Activated T-helper 2 cell treated with anti-CD3 and anti-CD28 coated beads, Interferon-gamma antibody, Interleukin-2, Interleukin-4, amounts not matched to agents 10 μg/mL and 5 μg/mL and 100 μg/mL, durations not matched to agents 14 hours and 24 hours and 36 hours (primary cell): ENCODE measurements at regions not wholly inside any gene's neighbourhood (a gene's known extent, or its start where the extent isn't known, plus 50 kb on each side); places are given as distances from the start of the nearest gene placed in this dataset.
"Not testable (repeated sequence)": the region's sequence is repeated elsewhere in the genome, so short reads cannot be mapped to it uniquely, and the experiment has no call there.

Source experiments
- DNase-seq: peaks from one replicate; pipeline ENCODE4 v3.0.0; 2021; ENCODE audit warnings: low spot score
- H3K27ac Mint-ChIP-seq: one replicate; pipeline ENCODE4 v1.8.0; 2021; ENCODE audit warnings: mixed read lengths
- H3K27me3 Mint-ChIP-seq: one replicate; pipeline ENCODE4 v1.8.0; 2021; ENCODE audit warnings: low read depth, mixed read lengths
- H3K36me3 Mint-ChIP-seq: one replicate; pipeline ENCODE4 v1.8.0; 2021; ENCODE audit warnings: low read depth, mixed read lengths
- H3K4me1 Mint-ChIP-seq: one replicate; pipeline ENCODE4 v1.8.0; 2021; ENCODE audit warnings: low read depth, mixed read lengths
- H3K4me3 Mint-ChIP-seq: one replicate; pipeline ENCODE4 v1.8.0; 2021; ENCODE audit warnings: low read depth, mild to moderate bottlenecking, moderate library complexity, mixed read lengths
- H3K9me3 Mint-ChIP-seq: one replicate; pipeline ENCODE4 v1.8.0; 2021; ENCODE audit warnings: mixed read lengths
- intact Hi-C: fragments of 100-400 bp; cut with micrococcal nuclease; formaldehyde crosslinking; loops from one replicate; pipeline ENCODE4 v1.15.1; 2023

DNA sequence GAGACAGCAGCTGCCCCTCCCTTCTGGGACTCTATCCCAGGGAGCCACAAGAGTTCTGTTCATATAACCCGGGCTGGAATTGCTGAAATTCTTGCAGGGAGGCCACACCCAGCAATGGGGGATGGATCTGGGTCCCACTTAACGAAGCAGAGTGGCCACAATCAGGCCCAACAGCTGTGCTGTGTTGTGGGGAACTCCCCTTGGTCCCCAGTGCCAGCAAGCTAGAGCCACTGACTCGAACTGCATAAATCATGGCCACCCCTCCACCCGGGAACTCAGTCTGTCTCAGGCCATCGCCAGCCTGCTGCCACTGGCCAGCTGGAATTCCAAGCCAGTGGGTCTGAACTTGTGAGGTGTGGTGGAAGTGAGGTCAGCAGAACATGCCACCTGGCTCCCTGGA lies 111.1 kb downstream of the KLF8 start:
- intact Hi-C loops = no loop called here
- H3K4me1 Mint-ChIP-seq = peaks cover 34% of the 10 kb centered on the region
- H3K27ac Mint-ChIP-seq = no peak overlapping the region
- H3K9me3 Mint-ChIP-seq = peaks cover 13% of the 10 kb centered on the region
- no peak overlapping the region for H3K4me3 Mint-ChIP-seq
- H3K27me3 Mint-ChIP-seq = no peaks in the 10 kb centered on the region
- peaks cover 12% of the 10 kb centered on the region for H3K36me3 Mint-ChIP-seq
- no peak for DNase-seq

DNA sequence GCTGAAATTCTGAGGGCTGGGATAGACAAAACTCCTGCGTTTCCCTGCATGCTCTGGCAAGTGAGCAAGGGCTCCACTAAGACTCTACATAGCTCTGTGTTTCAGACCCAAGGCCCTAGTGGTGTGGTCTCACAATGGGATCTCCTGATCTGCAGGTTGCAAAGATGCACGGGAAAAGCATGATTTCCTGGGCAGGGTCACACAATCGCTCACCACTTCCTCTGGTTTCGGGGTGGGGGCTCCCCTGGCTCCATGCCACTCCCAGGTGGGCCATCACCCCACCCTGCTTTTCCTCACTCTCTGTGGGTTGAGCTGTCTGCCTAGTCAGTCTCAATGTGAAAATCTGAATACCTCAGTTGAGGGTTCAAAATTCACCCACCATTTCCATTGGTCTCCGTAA lies 111.5 kb downstream of the KLF8 start:
- no peak overlapping the region for H3K4me3 Mint-ChIP-seq
- H3K27me3 Mint-ChIP-seq = no peaks in the 10 kb centered on the region
- H3K36me3 Mint-ChIP-seq = peaks cover 12% of the 10 kb centered on the region
- H3K9me3 Mint-ChIP-seq = peaks cover 13% of the 10 kb centered on the region
- no peak overlapping the region for H3K27ac Mint-ChIP-seq
- H3K4me1 Mint-ChIP-seq = peaks cover 34% of the 10 kb centered on the region
- no peak for DNase-seq
- intact Hi-C loops = no loop called here

DNA sequence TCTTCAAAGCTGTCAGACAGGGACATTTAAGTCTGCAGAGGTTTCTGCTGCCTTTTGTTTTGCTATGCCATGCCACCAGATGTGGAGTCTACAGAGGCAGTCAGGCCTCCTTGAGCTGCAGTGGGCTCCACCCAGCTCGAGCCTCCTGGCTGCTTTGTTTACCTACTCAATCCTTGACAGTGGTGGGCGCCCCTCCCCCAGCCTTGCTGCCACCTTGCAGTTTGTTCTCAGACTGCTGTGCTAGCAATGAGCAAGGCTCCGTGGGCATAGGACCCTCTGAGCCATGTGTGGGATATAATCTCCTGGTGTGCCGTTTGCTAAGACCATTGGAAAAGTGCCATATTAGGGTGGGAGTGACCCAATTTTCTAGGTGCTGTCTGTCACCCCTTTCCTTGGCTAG lies 126.0 kb downstream of the KLF8 start:
- H3K27ac Mint-ChIP-seq, H3K4me3 Mint-ChIP-seq, H3K27me3 Mint-ChIP-seq, DNase-seq, intact Hi-C loops: not testable (repeated sequence)
- Mint-ChIP-seq H3K36me3 (peaks cover 11% of the 10 kb centered on the region), H3K4me1 (peaks cover 14% of the 10 kb centered on the region), H3K9me3 (peaks cover 12% of the 10 kb centered on the region)

DNA sequence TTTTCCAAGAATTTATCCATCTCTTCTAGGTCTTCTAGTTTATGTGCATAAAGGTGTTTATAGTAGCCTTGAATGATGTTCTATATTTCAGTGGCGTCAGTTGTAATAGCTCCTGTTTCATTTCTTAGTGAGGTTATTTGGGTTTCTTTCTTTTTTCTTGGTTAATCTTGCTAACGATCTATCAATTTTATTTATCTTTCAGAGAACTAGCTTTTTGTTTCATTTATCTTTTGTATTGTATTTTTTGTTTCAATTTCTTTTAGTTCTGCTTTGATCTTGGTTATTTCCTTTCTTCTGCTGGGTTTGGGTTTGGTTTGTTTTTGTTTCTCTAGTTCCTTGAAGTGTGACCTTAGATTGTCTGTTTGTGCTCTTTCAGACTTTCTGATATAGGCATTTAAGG lies 133.0 kb downstream of the KLF8 start:
- Mint-ChIP-seq H3K4me1 (peaks cover 49% of the 10 kb centered on the region), H3K27ac (peak overlapping the region; percentile 66), H3K4me3 (peak overlapping the region; percentile 46), H3K36me3 (peaks cover 21% of the 10 kb centered on the region)
- H3K27me3 Mint-ChIP-seq, intact Hi-C loops, H3K9me3 Mint-ChIP-seq, DNase-seq: not testable (repeated sequence)

DNA sequence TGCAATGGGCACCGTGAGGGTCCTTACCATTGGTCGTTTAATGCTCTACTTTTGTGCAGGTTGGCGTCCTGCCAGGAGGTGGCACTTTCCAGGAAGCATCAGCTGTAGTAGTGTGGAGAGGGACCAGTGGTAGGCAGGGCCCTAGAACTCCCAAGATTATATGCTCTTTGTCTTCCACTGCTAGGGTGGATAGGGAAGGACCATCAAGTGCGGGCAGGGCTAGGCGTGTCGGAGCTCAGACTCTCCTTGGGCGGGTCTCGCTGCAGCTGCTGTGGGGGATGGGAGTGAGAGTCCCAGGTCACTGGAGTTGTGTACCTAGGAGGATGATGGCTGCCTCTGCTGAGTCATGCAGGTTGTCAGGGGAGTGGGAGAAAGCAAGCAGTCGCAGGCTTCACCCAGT lies 134.7 kb downstream of the KLF8 start:
- Mint-ChIP-seq H3K4me1 (peaks cover 44% of the 10 kb centered on the region), H3K4me3 (no peak overlapping the region), H3K36me3 (peaks cover 24% of the 10 kb centered on the region), H3K27me3 (no peaks in the 10 kb centered on the region), H3K9me3 (peaks cover 13% of the 10 kb centered on the region), H3K27ac (no peak overlapping the region)
- no peak for DNase-seq
- intact Hi-C loops = no loop called here

DNA sequence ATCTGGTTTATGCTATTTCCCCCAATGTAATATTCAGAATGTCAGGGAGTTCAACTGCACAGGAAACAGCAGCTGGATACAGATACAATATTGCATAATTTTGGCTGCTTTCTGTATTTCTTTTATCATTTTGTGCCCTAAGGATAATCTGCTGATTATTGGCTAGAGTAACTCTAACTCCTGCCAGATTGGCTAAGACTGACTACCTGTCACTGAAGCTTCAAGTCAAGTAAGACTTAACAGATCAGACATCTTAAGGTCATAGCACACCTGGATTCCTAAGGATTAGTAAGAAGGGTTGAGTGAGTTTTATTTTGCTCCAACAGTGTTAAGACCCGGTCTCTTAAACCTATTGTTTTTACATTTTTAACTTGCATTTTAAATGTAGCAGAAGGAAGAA lies 136.8 kb downstream of the KLF8 start:
- Mint-ChIP-seq H3K36me3 (peaks cover 16% of the 10 kb centered on the region), H3K27me3 (no peaks in the 10 kb centered on the region), H3K27ac (peak overlapping the region; percentile 9), H3K9me3 (peaks cover 6% of the 10 kb centered on the region), H3K4me1 (peaks cover 39% of the 10 kb centered on the region), H3K4me3 (peak overlapping the region; percentile 8)
- intact Hi-C loops = loop anchor here (1.0 kb wide), 2 partner anchors 13 to 195 kb away; no protein-coding TSS in a partner anchor
- DNase-seq = no peak

DNA sequence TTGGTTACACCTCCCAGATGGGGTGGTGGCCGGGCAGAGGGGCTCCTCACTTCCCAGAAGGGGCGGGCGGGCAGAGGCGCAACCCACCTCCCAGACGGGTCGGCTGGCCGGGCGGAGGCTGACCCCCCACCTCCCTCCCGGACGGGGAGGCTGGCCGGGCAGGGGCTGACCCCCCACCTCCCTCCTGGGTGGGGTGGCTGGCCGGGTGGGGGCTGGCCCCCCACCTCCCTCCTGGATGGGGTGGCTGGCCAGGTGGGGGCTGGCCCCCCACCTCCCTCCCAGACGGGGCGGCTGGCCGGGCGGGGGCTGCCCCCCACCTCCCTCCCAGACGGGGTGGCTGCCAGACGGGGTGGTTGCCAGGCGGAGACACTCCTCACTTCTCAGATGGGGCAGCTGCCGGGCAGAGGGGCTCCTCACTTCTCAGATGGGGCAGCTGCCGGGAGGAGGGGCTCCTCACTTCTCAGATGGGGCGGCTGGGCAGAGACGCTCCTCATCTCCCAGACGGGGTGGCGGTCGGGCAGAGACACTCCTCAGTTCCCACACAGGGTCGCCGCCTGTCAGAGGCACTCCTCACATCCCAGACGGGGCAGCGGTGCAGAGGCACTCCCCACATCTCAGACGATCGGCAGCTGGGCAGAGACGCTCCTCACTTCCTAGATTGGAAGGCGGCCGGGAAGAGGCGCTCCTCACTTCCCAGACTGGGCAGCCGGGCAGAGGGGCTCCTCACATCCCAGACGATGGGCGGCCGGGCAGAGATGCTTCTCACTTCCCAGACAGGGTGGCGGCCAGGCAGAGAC lies 148.0 kb downstream of the KLF8 start:
- H3K27me3 Mint-ChIP-seq, H3K27ac Mint-ChIP-seq, H3K4me3 Mint-ChIP-seq, DNase-seq, H3K9me3 Mint-ChIP-seq: not testable (repeated sequence)
- H3K36me3 Mint-ChIP-seq = peaks cover 16% of the 10 kb centered on the region
- intact Hi-C loops = loop anchor here (5.0 kb wide), 2 partner anchors 182 to 347 kb away; partner anchors contain the start of genes NBDY and UBQLN2
- peaks cover 22% of the 10 kb centered on the region for H3K4me1 Mint-ChIP-seq

DNA sequence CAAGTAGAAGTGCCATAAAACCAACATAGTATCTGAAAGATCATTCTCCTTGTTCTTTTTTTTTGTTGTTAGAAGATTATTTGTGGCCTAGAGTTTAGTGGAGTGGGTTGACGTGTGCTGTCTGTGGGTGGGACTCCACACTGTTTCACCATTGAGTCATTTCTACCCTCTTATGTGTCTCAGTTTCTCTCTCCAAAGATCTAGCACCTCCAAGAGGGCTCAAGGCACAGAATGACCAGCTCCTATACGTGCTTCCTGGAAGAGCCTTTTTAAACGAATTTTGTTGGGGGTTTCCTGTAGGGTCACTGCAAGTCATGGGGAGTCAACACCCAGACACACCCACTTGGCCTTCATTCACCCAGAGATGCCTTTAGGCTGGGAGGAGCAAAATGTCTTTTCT lies 150.1 kb downstream of the KLF8 start:
- Mint-ChIP-seq H3K4me1 (peaks cover 32% of the 10 kb centered on the region), H3K27ac (peak overlapping the region; percentile 85), H3K4me3 (no peak overlapping the region), H3K27me3 (no peaks in the 10 kb centered on the region), H3K9me3 (no peaks in the 10 kb centered on the region), H3K36me3 (peaks cover 24% of the 10 kb centered on the region)
- intact Hi-C loops = loop anchor here (1.0 to 5.0 kb wide), 3 partner anchors 14 to 345 kb away; partner anchors contain the start of genes NBDY and UBQLN2
- DNase-seq = no peak

DNA sequence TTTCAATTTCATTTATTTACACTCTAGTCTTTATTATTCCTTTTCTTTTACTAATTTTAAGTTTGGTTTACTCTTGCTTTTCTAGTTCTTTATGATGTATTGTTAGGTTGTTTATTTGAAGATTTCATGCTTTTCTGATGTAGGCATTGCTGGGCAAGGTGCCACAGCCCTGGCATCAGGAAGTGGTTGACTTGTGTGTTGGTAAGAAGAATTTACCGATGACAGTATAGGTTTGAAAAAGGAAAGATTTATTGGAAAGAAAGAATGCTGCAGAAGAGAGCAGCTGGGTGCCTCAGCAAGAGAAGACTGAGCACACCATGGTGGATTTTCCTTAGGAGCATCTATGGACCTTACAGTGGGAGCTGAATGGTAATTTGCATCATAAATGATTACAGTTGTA lies 153.2 kb downstream of the KLF8 start:
- Mint-ChIP-seq H3K27ac (peak overlapping the region; percentile 83), H3K4me3 (peak overlapping the region; percentile 15), H3K9me3 (no peaks in the 10 kb centered on the region), H3K27me3 (no peaks in the 10 kb centered on the region), H3K36me3 (peaks cover 24% of the 10 kb centered on the region), H3K4me1 (peaks cover 34% of the 10 kb centered on the region)
- intact Hi-C loops = no loop called here
- DNase-seq = no peak

DNA sequence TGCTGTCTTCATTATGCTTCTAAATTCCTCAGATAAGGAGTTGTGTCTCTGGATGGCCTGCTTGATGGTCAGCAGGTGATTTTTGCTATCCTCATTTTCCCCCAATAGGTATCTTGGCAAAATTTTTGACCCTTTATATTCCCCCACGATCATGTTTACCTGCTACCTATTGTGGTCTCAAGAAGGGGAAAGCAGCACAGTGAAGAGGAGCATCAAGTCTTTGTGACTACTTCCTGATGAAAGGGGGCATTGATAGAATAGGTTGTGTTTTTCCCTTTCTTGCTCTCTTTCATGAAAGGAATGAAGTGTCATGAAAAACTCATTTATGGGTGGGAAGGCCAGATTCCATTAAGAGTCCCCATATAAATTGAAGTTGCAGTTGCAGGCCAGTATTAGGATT lies 153.8 kb downstream of the KLF8 start:
- no peak overlapping the region for H3K27ac Mint-ChIP-seq
- no peak for DNase-seq

DNA sequence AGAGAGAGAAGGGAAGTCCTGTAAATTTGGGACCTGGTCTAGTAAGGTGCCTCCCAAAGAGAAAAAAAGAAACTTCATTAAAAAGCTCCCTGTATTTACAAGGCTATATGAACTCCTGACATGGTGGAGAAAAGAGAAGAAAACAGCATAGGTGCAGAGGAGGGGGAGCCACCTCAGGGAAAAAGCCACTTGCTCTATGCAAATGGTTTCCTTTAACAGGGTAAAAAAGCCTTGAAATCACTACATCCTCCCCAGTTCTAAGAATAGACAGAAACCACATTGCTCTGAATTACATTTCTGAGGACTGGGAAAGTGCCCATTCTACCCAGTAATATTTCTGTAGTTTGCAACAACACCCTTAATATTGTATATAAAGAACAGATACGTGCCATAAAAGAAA lies 165.5 kb downstream of the KLF8 start:
- H3K36me3 Mint-ChIP-seq = peaks cover 5% of the 10 kb centered on the region
- peaks cover 20% of the 10 kb centered on the region for H3K4me1 Mint-ChIP-seq
- H3K27ac Mint-ChIP-seq = peak overlapping the region; percentile 72
- intact Hi-C loops = no loop called here
- DNase-seq = peak; percentile 10
- no peaks in the 10 kb centered on the region for H3K9me3 Mint-ChIP-seq
- no peaks in the 10 kb centered on the region for H3K27me3 Mint-ChIP-seq
- peak overlapping the region; percentile 26 for H3K4me3 Mint-ChIP-seq

More for the DNA sequence above, 153.8 kb downstream of the KLF8 start:
- Mint-ChIP-seq H3K36me3 (peaks cover 24% of the 10 kb centered on the region), H3K27me3 (no peaks in the 10 kb centered on the region), H3K9me3 (no peaks in the 10 kb centered on the region), H3K4me1 (peaks cover 34% of the 10 kb centered on the region), H3K4me3 (peak overlapping the region; percentile 42)
- intact Hi-C loops = no loop called here

DNA sequence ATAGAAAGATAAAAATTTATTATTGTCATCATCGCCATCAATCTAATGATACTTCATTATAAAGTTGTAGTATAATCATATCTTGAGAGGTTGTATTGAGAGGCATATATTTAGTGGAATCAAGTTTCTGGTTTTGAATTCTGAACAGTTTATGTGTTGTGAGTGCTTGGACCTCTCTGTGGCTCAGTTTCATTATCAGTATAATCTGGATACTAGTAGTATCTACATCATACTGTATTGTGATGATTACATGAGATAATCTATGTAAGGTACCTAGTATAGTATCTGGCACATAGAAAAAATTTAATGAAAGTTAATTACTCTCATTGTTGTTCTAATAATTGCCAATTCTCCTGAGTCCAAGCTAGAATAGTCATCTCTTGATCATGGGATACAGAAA lies 161.2 kb upstream of the UBQLN2 start:
- H3K27me3 Mint-ChIP-seq = no peaks in the 10 kb centered on the region
- peaks cover 15% of the 10 kb centered on the region for H3K4me1 Mint-ChIP-seq
- no peaks in the 10 kb centered on the region for H3K9me3 Mint-ChIP-seq
- no peak for DNase-seq
- intact Hi-C loops = no loop called here
- no peak overlapping the region for H3K4me3 Mint-ChIP-seq
- H3K27ac Mint-ChIP-seq = no peak overlapping the region
- peaks cover 3% of the 10 kb centered on the region for H3K36me3 Mint-ChIP-seq

DNA sequence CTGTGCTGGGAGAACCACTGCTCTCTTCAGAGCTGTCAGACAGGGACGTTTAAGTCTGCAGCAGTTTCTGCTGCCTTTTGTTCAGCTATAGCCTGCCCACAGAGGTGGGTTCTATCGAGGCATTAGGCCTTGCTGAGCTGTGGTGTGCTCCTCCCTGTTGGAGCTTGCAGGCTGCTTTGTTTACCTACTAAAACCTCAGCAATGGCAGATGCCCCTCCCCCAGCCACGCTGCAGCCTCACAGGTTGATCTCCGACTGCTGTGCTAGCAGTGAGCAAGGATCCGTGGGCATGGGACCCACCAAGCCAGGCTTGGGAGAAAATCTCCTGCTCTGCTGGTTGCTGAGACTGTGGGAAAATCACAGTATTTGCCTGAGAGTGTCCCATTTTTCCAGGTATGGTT lies 133.8 kb upstream of the UBQLN2 start:
- no peaks in the 10 kb centered on the region for H3K27me3 Mint-ChIP-seq
- peaks cover 13% of the 10 kb centered on the region for H3K9me3 Mint-ChIP-seq
- H3K4me3 Mint-ChIP-seq = no peak overlapping the region
- no peaks in the 10 kb centered on the region for H3K36me3 Mint-ChIP-seq
- DNase-seq = no peak
- H3K27ac Mint-ChIP-seq = no peak overlapping the region
- H3K4me1 Mint-ChIP-seq = no peaks in the 10 kb centered on the region
- intact Hi-C loops = no loop called here
